ENCODE measurements at regions not wholly inside any gene's neighbourhood (a gene's known extent, or its start where the extent isn't known, plus 50 kb on each side); places are given as distances from the start of the nearest gene placed in this dataset.
A peak's percentile ranks its signal among the peaks of the same experiment; 100 is the strongest.

GRCh38 chr1:221923929-221924598, 182.2 kb upstream of the DUSP10 start:
- Histone ChIP-seq H3K9ac (ENCODE audit: low read length) (no peak overlapping the region), H3K4me1 (ENCODE audit: control insufficient read depth in 1 of 2, insufficient read depth in 2 of 2, low read length in 2 of 2) (peaks cover 0 to 2% of the 10 kb centered on the region in 2 experiments), H3K27ac (ENCODE audit: low read depth, low read length) (no peak overlapping the region), H2BK12ac (ENCODE audit: low read length) (peak overlapping the region; percentile 50), H3K36me3 (ENCODE audit: control insufficient read depth in 1 of 2, insufficient read depth in 2 of 2, low read length in 2 of 2) (no peaks in the 10 kb centered on the region), H3K4me2 (ENCODE audit: low read length) (no peak overlapping the region), H2BK120ac (ENCODE audit: insufficient read depth, low read length, poor library complexity) (no peak overlapping the region), H3K18ac (ENCODE audit: low read length) (no peak overlapping the region), H4K8ac (ENCODE audit: low read depth, low read length) (no peak overlapping the region), H2BK5ac (ENCODE audit: low read depth, low read length, poor library complexity) (no peak overlapping the region), H3K23ac (ENCODE audit: low read length) (no peak overlapping the region), H2AK5ac (ENCODE audit: low read length) (no peak overlapping the region), H3K79me1 (ENCODE audit: low read length) (no peaks in the 10 kb centered on the region), H3K14ac (ENCODE audit: low read length) (no peak overlapping the region), H4K12ac (ENCODE audit: low read depth, low read length) (no peak overlapping the region), H3K4ac (ENCODE audit: low read depth, low read length) (no peak overlapping the region), H3K27me3 (ENCODE audit: insufficient read depth, low read length) (no peaks in the 10 kb centered on the region), H2AFZ (ENCODE audit: insufficient read depth, low read length, poor library complexity) (no peak overlapping the region), H4K91ac (ENCODE audit: low read depth, low read length) (no peak overlapping the region), H3K4me3 (ENCODE audit: low read depth, low read length) (no peak overlapping the region), H3K79me2 (ENCODE audit: control insufficient read depth, insufficient read depth, low read length, poor library complexity) (no peaks in the 10 kb centered on the region), H3K9me3 (ENCODE audit: insufficient read depth, low read depth, low read length) (no peaks in the 10 kb centered on the region)
- WGBS (ENCODE audit: extremely low coverage, insufficient coverage, insufficient read length): no CpG with 5 or more reads among the region's 8 CpGs
- DNase-seq: no peak

- Histone ChIP-seq H4K8ac (ENCODE audit: low read depth, low read length) (no peak overlapping the region), H2BK120ac (ENCODE audit: insufficient read depth, low read length, poor library complexity) (no peak overlapping the region), H2BK5ac (ENCODE audit: low read depth, low read length, poor library complexity) (no peak overlapping the region), H3K4me3 (ENCODE audit: low read depth, low read length) (no peak overlapping the region), H2BK12ac (ENCODE audit: low read length) (no peak overlapping the region), H2AK5ac (ENCODE audit: low read length) (no peak overlapping the region), H3K79me2 (ENCODE audit: control insufficient read depth, insufficient read depth, low read length, poor library complexity) (no peaks in the 10 kb centered on the region), H3K18ac (ENCODE audit: low read length) (no peak overlapping the region), H3K27me3 (ENCODE audit: insufficient read depth, low read length) (no peaks in the 10 kb centered on the region), H3K36me3 (ENCODE audit: control insufficient read depth in 1 of 2, insufficient read depth in 2 of 2, low read length in 2 of 2) (no peaks in the 10 kb centered on the region), H4K91ac (ENCODE audit: low read depth, low read length) (no peak overlapping the region), H3K14ac (ENCODE audit: low read length) (no peak overlapping the region), H3K4ac (ENCODE audit: low read depth, low read length) (no peak overlapping the region), H4K12ac (ENCODE audit: low read depth, low read length) (no peak overlapping the region), H3K27ac (ENCODE audit: low read depth, low read length) (no peak overlapping the region), H2AFZ (ENCODE audit: insufficient read depth, low read length, poor library complexity) (no peak overlapping the region), H3K23ac (ENCODE audit: low read length) (no peak overlapping the region), H3K4me2 (ENCODE audit: low read length) (no peak overlapping the region), H3K9ac (ENCODE audit: low read length) (no peak overlapping the region), H3K4me1 (ENCODE audit: control insufficient read depth in 1 of 2, insufficient read depth in 2 of 2, low read length in 2 of 2) (peaks cover 0 to 2% of the 10 kb centered on the region in 2 experiments), H3K9me3 (ENCODE audit: insufficient read depth, low read depth, low read length) (no peaks in the 10 kb centered on the region), H3K79me1 (ENCODE audit: low read length) (no peaks in the 10 kb centered on the region)
- WGBS (ENCODE audit: extremely low coverage, insufficient coverage, insufficient read length): no CpG with 5 or more reads among the region's 2 CpGs
- no peak for DNase-seq
Observed at GRCh38 chr1:221921936-221922335, 180.0 kb upstream of the DUSP10 start.

- Histone ChIP-seq H4K8ac (ENCODE audit: low read depth, low read length) (no peak overlapping the region), H3K18ac (ENCODE audit: low read length) (no peak overlapping the region), H3K27me3 (ENCODE audit: insufficient read depth, low read length) (no peaks in the 10 kb centered on the region), H2AFZ (ENCODE audit: insufficient read depth, low read length, poor library complexity) (no peak overlapping the region), H4K12ac (ENCODE audit: low read depth, low read length) (no peak overlapping the region), H3K9me3 (ENCODE audit: insufficient read depth, low read depth, low read length) (no peaks in the 10 kb centered on the region), H3K4ac (ENCODE audit: low read depth, low read length) (no peak overlapping the region), H2AK5ac (ENCODE audit: low read length) (no peak overlapping the region), H3K79me2 (ENCODE audit: control insufficient read depth, insufficient read depth, low read length, poor library complexity) (no peaks in the 10 kb centered on the region), H3K4me1 (ENCODE audit: control insufficient read depth in 1 of 2, insufficient read depth in 2 of 2, low read length in 2 of 2) (peaks cover 0 to 2% of the 10 kb centered on the region in 2 experiments), H3K4me3 (ENCODE audit: low read depth, low read length) (no peak overlapping the region), H2BK5ac (ENCODE audit: low read depth, low read length, poor library complexity) (no peak overlapping the region), H3K23ac (ENCODE audit: low read length) (no peak overlapping the region), H3K4me2 (ENCODE audit: low read length) (no peak overlapping the region), H3K14ac (ENCODE audit: low read length) (no peak overlapping the region), H2BK120ac (ENCODE audit: insufficient read depth, low read length, poor library complexity) (no peak overlapping the region), H3K36me3 (ENCODE audit: control insufficient read depth in 1 of 2, insufficient read depth in 2 of 2, low read length in 2 of 2) (no peaks in the 10 kb centered on the region), H4K91ac (ENCODE audit: low read depth, low read length) (no peak overlapping the region), H3K79me1 (ENCODE audit: low read length) (no peaks in the 10 kb centered on the region), H3K9ac (ENCODE audit: low read length) (no peak overlapping the region), H3K27ac (ENCODE audit: low read depth, low read length) (no peak overlapping the region), H2BK12ac (ENCODE audit: low read length) (no peak overlapping the region)
- no peak for DNase-seq
- WGBS (ENCODE audit: extremely low coverage, insufficient coverage, insufficient read length): no CpG with 5 or more reads among the region's 2 CpGs
Observed at GRCh38 chr1:221919743-221920142, 177.9 kb upstream of the DUSP10 start.

GRCh38 chr1:221919341-221919740, 177.5 kb upstream of the DUSP10 start:
- H3K4me2 ChIP-seq (ENCODE audit: low read length): no peak overlapping the region
- H3K23ac ChIP-seq (ENCODE audit: low read length): no peak overlapping the region

More at GRCh38 chr1:221919341-221919740, 177.5 kb upstream of the DUSP10 start:
- H4K91ac ChIP-seq (ENCODE audit: low read depth, low read length): no peak overlapping the region
- H4K12ac ChIP-seq (ENCODE audit: low read depth, low read length): no peak overlapping the region
- H2BK5ac ChIP-seq (ENCODE audit: low read depth, low read length, poor library complexity): no peak overlapping the region
- no peaks in the 10 kb centered on the region for H3K36me3 ChIP-seq (ENCODE audit: control insufficient read depth in 1 of 2, insufficient read depth in 2 of 2, low read length in 2 of 2)
- H2BK12ac ChIP-seq (ENCODE audit: low read length): no peak overlapping the region
- no peak overlapping the region for H3K4ac ChIP-seq (ENCODE audit: low read depth, low read length)
- H2BK120ac ChIP-seq (ENCODE audit: insufficient read depth, low read length, poor library complexity): no peak overlapping the region
- H3K9ac ChIP-seq (ENCODE audit: low read length): no peak overlapping the region
- no peak overlapping the region for H3K18ac ChIP-seq (ENCODE audit: low read length)
- H3K4me1 ChIP-seq (ENCODE audit: control insufficient read depth in 1 of 2, insufficient read depth in 2 of 2, low read length in 2 of 2): peaks cover 0 to under 1% of the 10 kb centered on the region in 2 experiments
- no CpG with 5 or more reads among the region's 1 CpG for WGBS (ENCODE audit: extremely low coverage, insufficient coverage, insufficient read length)
- no peaks in the 10 kb centered on the region for H3K79me1 ChIP-seq (ENCODE audit: low read length)
- no peak overlapping the region for H2AFZ ChIP-seq (ENCODE audit: insufficient read depth, low read length, poor library complexity)
- no peaks in the 10 kb centered on the region for H3K9me3 ChIP-seq (ENCODE audit: insufficient read depth, low read depth, low read length)
- H3K79me2 ChIP-seq (ENCODE audit: control insufficient read depth, insufficient read depth, low read length, poor library complexity): no peaks in the 10 kb centered on the region
- no peak overlapping the region for H2AK5ac ChIP-seq (ENCODE audit: low read length)
- no peak overlapping the region for H3K4me3 ChIP-seq (ENCODE audit: low read depth, low read length)
- H3K27me3 ChIP-seq (ENCODE audit: insufficient read depth, low read length): no peaks in the 10 kb centered on the region
- no peak overlapping the region for H3K27ac ChIP-seq (ENCODE audit: low read depth, low read length)
- no peak for DNase-seq
- H4K8ac ChIP-seq (ENCODE audit: low read depth, low read length): no peak overlapping the region
- no peak overlapping the region for H3K14ac ChIP-seq (ENCODE audit: low read length)
